HepG2 (cell line): ENCODE measurements at regions not wholly inside any gene's neighbourhood (a gene's known extent, or its start where the extent isn't known, plus 50 kb on each side); places are given as distances from the start of the nearest gene placed in this dataset.

ENCODE experiments used
- ATAC-seq: fragments of 200-7000 bp; cut with Tn5 transposase; 3 replicates; pipeline ENCODE4 v1.9.1; 2020; ENCODE audit warnings: mild to moderate bottlenecking, moderate library complexity
- BruUV-seq: library from RNA; stranded (reverse); fragments of 400-500 nt; replicated peaks from 2 replicates; lab custom pipeline; 2021; lab: Mats Ljungman, UMichigan
- CTCF ChIA-PET: fragments of 300-600 bp; formaldehyde crosslinking; extraction: SDS; loops from one replicate; lab custom pipeline; 2021; ENCODE audit warnings: low total read pairs, inconsistent platforms, low intra/inter-chr PET ratio; lab: Yijun Ruan, JAX
- POLR2A ChIA-PET: fragments of 350-600 bp; sonication (Branson Sonifier 250); formaldehyde crosslinking; loops from one replicate; lab custom pipeline; 2020; ENCODE audit warnings: antibody characterized with exemption, inconsistent platforms; lab: Yijun Ruan, JAX
- DNase-seq: peaks from one replicate; pipeline ENCODE4 v3.0.0-alpha.2; 2015; ENCODE audit warnings: low spot score
- FAIRE-seq: peaks from 3 replicates; lab custom pipeline; 2011; peaks lifted over from hg19 to GRCh38; lab: Jason Lieb, UNC
- H2AFZ ChIP-seq: one replicate; pipeline ENCODE4 v1.6.1; 2011; ENCODE audit warnings: low read length, inconsistent platforms
- H3K27ac ChIP-seq: fragments of 300-600 bp; 3 replicates; pipeline ENCODE4 v1.8.0; 2011; ENCODE audit warnings: mixed run types, mild to moderate bottlenecking, mixed read lengths, low read length, inconsistent platforms; ENCODE audit not compliant: insufficient read depth; ENCODE audit errors: extremely low read length
- H3K27me3 ChIP-seq, 2 experiments: fragments of 200-600 bp in 1 of 2; 2 replicates in 1 of 2; 3 replicates in 1 of 2; pipeline versions ENCODE4 v1.6.0 to v1.8.0; 2011; ENCODE audit warnings: low read length in 2 of 2, mild to moderate bottlenecking in 2 of 2, moderate library complexity in 2 of 2, inconsistent platforms in 1 of 2; ENCODE audit not compliant: insufficient read depth in 2 of 2, control insufficient read depth in 1 of 2
- H3K36me3 ChIP-seq, 2 experiments: fragments of 200-600 bp in 1 of 2; replicated peaks in 1 of 2; 2 replicates in 1 of 2; 3 replicates in 1 of 2; pipeline versions ENCODE4 v1.5.1 to v1.8.0; 2011; ENCODE audit warnings: low read length in 2 of 2, inconsistent platforms in 1 of 2; ENCODE audit not compliant: insufficient read depth in 2 of 2, control insufficient read depth in 1 of 2
- H3K4me1 ChIP-seq: 2 replicates; pipeline ENCODE4 v1.5.1; 2012; ENCODE audit warnings: low read length, inconsistent platforms; ENCODE audit not compliant: insufficient read depth
- H3K4me2 ChIP-seq: 2 replicates; pipeline ENCODE4 v1.6.0; 2011; ENCODE audit warnings: low read depth, low read length, inconsistent platforms
- H3K4me3 ChIP-seq, 3 experiments: fragments of 200-600 bp in 1 of 3; sonication (generic), shearing (Covaris generic) in 1 of 3; replicated peaks in 1 of 3; 2 replicates each; pipeline ENCODE4 v1.5.1; 2011 to 2016; ENCODE audit warnings: low read length in 3 of 3, inconsistent platforms in 2 of 3, low read depth in 2 of 3, mild to moderate bottlenecking in 2 of 3, control low read depth in 1 of 3, mixed read lengths in 1 of 3; ENCODE audit not compliant: insufficient read depth in 1 of 3
- H3K79me2 ChIP-seq: one replicate; pipeline ENCODE4 v1.6.1; 2011; ENCODE audit warnings: low read length, inconsistent platforms; ENCODE audit not compliant: insufficient read depth
- H3K9ac ChIP-seq: 2 replicates; pipeline ENCODE4 v1.6.0; 2011; ENCODE audit warnings: mild to moderate bottlenecking, low read depth, low read length, inconsistent platforms; ENCODE audit not compliant: insufficient read depth
- H3K9me3 ChIP-seq: 2 replicates; pipeline ENCODE4 v1.5.1; 2012; ENCODE audit warnings: mild to moderate bottlenecking, low read length
- H4K20me1 ChIP-seq: 2 replicates; pipeline ENCODE4 v1.6.0; 2011; ENCODE audit warnings: inconsistent platforms, mild to moderate bottlenecking, low read length, moderate library complexity; ENCODE audit not compliant: insufficient read depth
- DZIP1 ChIP-seq: sonication (generic); formaldehyde crosslinking; IDR thresholded peaks from 2 replicates; pipeline ENCODE4 v1.5.0; 2020; ENCODE audit warnings: mild to moderate bottlenecking, missing genetic modification reagents
- JUNB ChIP-seq: sonication (generic); formaldehyde crosslinking; IDR thresholded peaks from 2 replicates; pipeline ENCODE4 v1.8.0; 2022; ENCODE audit warnings: missing genetic modification reagents, mild to moderate bottlenecking, borderline replicate concordance
- MTERF4 ChIP-seq: sonication (generic); formaldehyde crosslinking; IDR thresholded peaks from 2 replicates; pipeline ENCODE4 v1.8.0; 2023; ENCODE audit warnings: mild to moderate bottlenecking, missing genetic modification reagents
- MYNN ChIP-seq: sonication (generic); formaldehyde crosslinking; IDR thresholded peaks from 2 replicates; pipeline ENCODE4 v1.4.0; 2020; ENCODE audit warnings: mild to moderate bottlenecking, low read depth, missing genetic modification reagents
- NR2F1 ChIP-seq, 2 experiments: fragments of 450-650 bp in 1 of 2; formaldehyde crosslinking in 1 of 2; IDR thresholded peaks; 2 replicates each; pipeline versions ENCODE4 v1.5.0 to v1.6.1; 2016 to 2020; ENCODE audit warnings: mild to moderate bottlenecking in 1 of 2, missing compliant biosample characterization in 1 of 2, missing genetic modification reagents in 1 of 2, moderate library complexity in 1 of 2
- SALL2 ChIP-seq: sonication (generic); formaldehyde crosslinking; IDR thresholded peaks from 2 replicates; pipeline ENCODE4 v1.8.1; 2023; ENCODE audit warnings: mild to moderate bottlenecking, missing genetic modification reagents, inconsistent platforms
- SKI ChIP-seq: fragments of 450-650 bp; IDR thresholded peaks from one replicate; pipeline ENCODE4 v1.6.1; 2018; ENCODE audit warnings: mild to moderate bottlenecking; ENCODE audit not compliant: partially characterized antibody
- SPEN ChIP-seq: sonication (generic); formaldehyde crosslinking; IDR thresholded peaks from 2 replicates; pipeline ENCODE4 v1.5.1; 2020; ENCODE audit warnings: low read depth, mild to moderate bottlenecking, missing genetic modification reagents
- SRY ChIP-seq: sonication (generic); formaldehyde crosslinking; IDR thresholded peaks from 2 replicates; pipeline ENCODE4 v1.8.0; 2022; ENCODE audit warnings: mild to moderate bottlenecking, missing genetic modification reagents
- ZKSCAN1 ChIP-seq: fragments of 150-350 bp; IDR thresholded peaks from 2 replicates; pipeline ENCODE4 v1.6.1; 2014; ENCODE audit warnings: low read length
- ZNF253 ChIP-seq: sonication (generic); formaldehyde crosslinking; IDR thresholded peaks from 2 replicates; pipeline ENCODE4 v1.8.0; 2022; ENCODE audit warnings: mild to moderate bottlenecking, missing genetic modification reagents, borderline replicate concordance
- ZNF563 ChIP-seq: sonication (generic); formaldehyde crosslinking; IDR thresholded peaks from 2 replicates; pipeline ENCODE4 v1.8.0; 2022; ENCODE audit warnings: mild to moderate bottlenecking, moderate library complexity, missing genetic modification reagents
- ZNF574 ChIP-seq: sonication (generic); formaldehyde crosslinking; IDR thresholded peaks from 2 replicates; pipeline ENCODE4 v1.4.0; 2020; ENCODE audit warnings: missing genetic modification reagents
- ZNF768 ChIP-seq: sonication (generic); formaldehyde crosslinking; IDR thresholded peaks from 2 replicates; pipeline ENCODE4 v1.4.0; 2020; ENCODE audit warnings: missing genetic modification reagents
- ZNF775 ChIP-seq: sonication (generic); formaldehyde crosslinking; IDR thresholded peaks from 2 replicates; pipeline ENCODE4 v1.4.0; 2020; ENCODE audit warnings: missing genetic modification reagents, mild to moderate bottlenecking, moderate library complexity, borderline replicate concordance
- WGBS: methylation state at CpG from one replicate; pipeline ENCODE4 v1.1.6; 2017; ENCODE audit warnings: low lambda C conversion rate; 5-methylcytosine and 5-hydroxymethylcytosine counted together
- in situ Hi-C: cut with HindIII; loops from 2 replicates; pipeline ENCODE4 v1.10.0; 2017; ENCODE audit warnings: low pct_unique_long_range_greater_than_20kb; ENCODE audit not compliant: extremely low pct_ligation_motif_present
- intact Hi-C: fragments of 100-400 bp; cut with micrococcal nuclease; formaldehyde crosslinking; loops from one replicate; pipeline ENCODE4 v1.10.0; 2022; ENCODE audit not compliant: unreplicated experiment

- TF ChIP-seq DZIP1 (CRISPR knock-in tag) = 0 out of 2 replicates have a peak, but pooled peaks have one; percentile 18
- peak in 1 of 2 experiments; percentile 14; a peak in 1 of 4 replicates for TF ChIP-seq NR2F1 (CRISPR knock-in tag; IDR thresholded peaks at IDR 0.05)
- peak; percentile 82; the same call in 1 of the 2 replicates for TF ChIP-seq SRY (CRISPR knock-in tag)
- TF ChIP-seq, all 625 proteins: peak for 360
Observed at GRCh38 chr6:26204332-26205160, 117.3 kb downstream of the HFE start (continued).

- BruUV-seq = no TSS peak
- Histone ChIP-seq H3K27me3 (no peaks in the 10 kb centered on the region; a peak in 1 of 5 replicates), H3K9me3 (no peaks in the 10 kb centered on the region), H3K4me3 (peak overlapping the region; percentile 62 to 95 (median 77)), H4K20me1 (no peaks in the 10 kb centered on the region), H3K79me2 (no peaks in the 10 kb centered on the region), H2AFZ (no peak overlapping the region), H3K36me3 (no peaks in the 10 kb centered on the region), H3K4me2 (peak overlapping the region; percentile 83), H3K27ac (peak overlapping the region; percentile 87), H3K4me1 (peaks cover 30% of the 10 kb centered on the region), H3K9ac (peak overlapping the region; percentile 92)
- under 1% methylated on average over 18 of the region's 18 CpGs for WGBS
- DNase-seq (peak; percentile 84), ATAC-seq (peak; percentile 63), FAIRE-seq (no peak)
- in situ Hi-C loops = loop anchor here (10.0 kb wide), 1 partner anchor 1630 kb away; a partner anchor contains a TSS
- ChIA-PET POLR2A (interaction anchor here (0.7 to 5.4 kb wide), 17 partner anchors 9 to 929 kb away, joined by 3 to 166 read pairs (median 6); partner anchors contain the start of gene HFE), CTCF (no interaction called here)
- intact Hi-C loops = loop anchor here (1.0 to 2.0 kb wide), 2 partner anchors 11 to 30 kb away; a partner anchor contains a TSS
- TF ChIP-seq ZKSCAN1 (peak; percentile 6; the same call in 1 of the 2 replicates), JUNB (CRISPR knock-in tag) (no peak), ZNF775 (CRISPR knock-in tag) (no peak), ZNF563 (CRISPR knock-in tag) (no peak), MYNN (CRISPR knock-in tag) (0 out of 2 replicates have a peak, but pooled peaks have one; percentile 10), SPEN (peak; percentile 60; the same call in 1 of the 2 replicates), ZNF768 (CRISPR knock-in tag) (no peak), MTERF4 (CRISPR knock-in tag) (no peak), ZNF253 (no peak), SKI (no peak), SALL2 (no peak), ZNF574 (no peak)
Observed at GRCh38 chr6:26205161-26205624, 118.0 kb downstream of the HFE start.
